GM23338 (cell line): ENCODE measurements at regions not wholly inside any gene's neighbourhood (a gene's known extent, or its start where the extent isn't known, plus 50 kb on each side); places are given as distances from the start of the nearest gene placed in this dataset.

Experiments
- ATAC-seq: fragments of 200-7000 bp; cut with Tn5 transposase; 3 replicates; pipeline ENCODE4 v1.9.1; 2020
- DNase-seq: peaks from one replicate; pipeline ENCODE4 v3.0.0-alpha.2; 2015; ENCODE audit warnings: low spot score
- H2AFZ ChIP-seq: fragments of 200-600 bp; sonication (generic); 2 replicates; pipeline ENCODE4 v1.8.0; 2016; ENCODE audit warnings: antibody characterized with exemption, mild to moderate bottlenecking, moderate library complexity
- H3F3A ChIP-seq: fragments of 200-600 bp; sonication (generic); replicated peaks from 2 replicates; pipeline ENCODE4 v1.8.0; 2017; ENCODE audit warnings: antibody characterized with exemption, mixed run types, low read depth
- H3K27ac ChIP-seq: fragments of 200-600 bp; sonication (generic); 2 replicates; pipeline ENCODE4 v1.6.1; 2016; ENCODE audit warnings: low read depth
- H3K27me3 ChIP-seq: fragments of 200-600 bp; sonication (generic); 2 replicates; pipeline ENCODE4 v1.8.0; 2016; ENCODE audit warnings: mild to moderate bottlenecking, mixed run types, moderate library complexity; ENCODE audit not compliant: insufficient read depth
- H3K36me3 ChIP-seq: fragments of 200-600 bp; sonication (generic); 2 replicates; pipeline ENCODE4 v1.8.0; 2016; ENCODE audit warnings: mild to moderate bottlenecking; ENCODE audit not compliant: insufficient read depth
- H3K4me1 ChIP-seq: fragments of 200-600 bp; sonication (generic); 2 replicates; pipeline ENCODE4 v1.8.0; 2016; ENCODE audit warnings: mild to moderate bottlenecking, moderate library complexity; ENCODE audit not compliant: insufficient read depth
- H3K4me2 ChIP-seq: fragments of 200-600 bp; sonication (generic); 2 replicates; pipeline ENCODE4 v1.7.1; 2017; ENCODE audit warnings: mixed run types
- H3K4me3 ChIP-seq: fragments of 200-600 bp; sonication (generic); 2 replicates; pipeline ENCODE4 v1.6.1; 2016; ENCODE audit warnings: mixed run types
- H3K79me2 ChIP-seq: fragments of 200-600 bp; sonication (generic); replicated peaks from 2 replicates; pipeline ENCODE4 v1.8.0; 2017; ENCODE audit warnings: mild to moderate bottlenecking; ENCODE audit not compliant: insufficient read depth
- H3K9me2 ChIP-seq: fragments of 200-600 bp; sonication (generic); 2 replicates; pipeline ENCODE4 v1.8.0; 2017; ENCODE audit not compliant: insufficient read depth
- H4K20me1 ChIP-seq: fragments of 200-600 bp; sonication (generic); replicated peaks from 2 replicates; pipeline ENCODE4 v1.8.0; 2017; ENCODE audit warnings: mild to moderate bottlenecking; ENCODE audit not compliant: insufficient read depth
- H3K27ac Mint-ChIP-seq: 2 replicates; pipeline ENCODE4 v1.8.0; 2020; ENCODE audit warnings: inconsistent platforms, mild to moderate bottlenecking, moderate library complexity, mixed read lengths
- H3K27me3 Mint-ChIP-seq: 3 replicates; pipeline ENCODE4 v1.8.0; 2022; ENCODE audit warnings: low read depth, mild to moderate bottlenecking, moderate library complexity, mixed read lengths, inconsistent platforms; ENCODE audit not compliant: insufficient read depth, poor library complexity
- H3K36me3 Mint-ChIP-seq: 3 replicates; pipeline ENCODE4 v1.8.0; 2021; ENCODE audit warnings: low read depth, mild to moderate bottlenecking, inconsistent platforms, moderate library complexity, mixed read lengths
- H3K4me1 Mint-ChIP-seq: 3 replicates; pipeline ENCODE4 v1.8.0; 2020; ENCODE audit warnings: mild to moderate bottlenecking, inconsistent platforms, mixed read lengths
- H3K4me3 Mint-ChIP-seq: 3 replicates; pipeline ENCODE4 v1.8.0; 2021; ENCODE audit warnings: moderate library complexity, mild to moderate bottlenecking, inconsistent platforms, mixed read lengths
- H3K9me3 Mint-ChIP-seq: 3 replicates; pipeline ENCODE4 v1.8.0; 2020; ENCODE audit warnings: moderate library complexity, mild to moderate bottlenecking, inconsistent platforms, mixed read lengths
- JUNB ChIP-seq: IDR thresholded peaks from one replicate; pipeline ENCODE4 v1.6.1; 2016; ENCODE audit warnings: antibody characterized with exemption; ENCODE audit not compliant: unreplicated experiment
- ZNF462 ChIP-seq: fragments of 250-450 bp; sonication (Bioruptor Pico); IDR thresholded peaks from 2 replicates; pipeline ENCODE4 v1.5.0; 2020; ENCODE audit warnings: mild to moderate bottlenecking, moderate library complexity
- TF ChIP-seq, protein P1 (sequence below): IDR thresholded peaks from one replicate; pipeline ENCODE4 v1.6.1; 2018; ENCODE audit warnings: antibody characterized with exemption; ENCODE audit not compliant: unreplicated experiment

GRCh38 chr10:36721871-36722270, 403.5 kb upstream of the ANKRD30A start:
- DNase-seq (no peak), ATAC-seq (no peak)
- no peaks in the 10 kb centered on the region for H3K36me3 ChIP-seq
- H4K20me1 ChIP-seq: no peaks in the 10 kb centered on the region
- H3K79me2 ChIP-seq: no peaks in the 10 kb centered on the region
- H3K4me3 ChIP-seq: no peak overlapping the region
- TF ChIP-seq JUNB (no peak), ZNF462 (CRISPR knock-in tag) (no peak)
- TF ChIP-seq, protein P1, sequence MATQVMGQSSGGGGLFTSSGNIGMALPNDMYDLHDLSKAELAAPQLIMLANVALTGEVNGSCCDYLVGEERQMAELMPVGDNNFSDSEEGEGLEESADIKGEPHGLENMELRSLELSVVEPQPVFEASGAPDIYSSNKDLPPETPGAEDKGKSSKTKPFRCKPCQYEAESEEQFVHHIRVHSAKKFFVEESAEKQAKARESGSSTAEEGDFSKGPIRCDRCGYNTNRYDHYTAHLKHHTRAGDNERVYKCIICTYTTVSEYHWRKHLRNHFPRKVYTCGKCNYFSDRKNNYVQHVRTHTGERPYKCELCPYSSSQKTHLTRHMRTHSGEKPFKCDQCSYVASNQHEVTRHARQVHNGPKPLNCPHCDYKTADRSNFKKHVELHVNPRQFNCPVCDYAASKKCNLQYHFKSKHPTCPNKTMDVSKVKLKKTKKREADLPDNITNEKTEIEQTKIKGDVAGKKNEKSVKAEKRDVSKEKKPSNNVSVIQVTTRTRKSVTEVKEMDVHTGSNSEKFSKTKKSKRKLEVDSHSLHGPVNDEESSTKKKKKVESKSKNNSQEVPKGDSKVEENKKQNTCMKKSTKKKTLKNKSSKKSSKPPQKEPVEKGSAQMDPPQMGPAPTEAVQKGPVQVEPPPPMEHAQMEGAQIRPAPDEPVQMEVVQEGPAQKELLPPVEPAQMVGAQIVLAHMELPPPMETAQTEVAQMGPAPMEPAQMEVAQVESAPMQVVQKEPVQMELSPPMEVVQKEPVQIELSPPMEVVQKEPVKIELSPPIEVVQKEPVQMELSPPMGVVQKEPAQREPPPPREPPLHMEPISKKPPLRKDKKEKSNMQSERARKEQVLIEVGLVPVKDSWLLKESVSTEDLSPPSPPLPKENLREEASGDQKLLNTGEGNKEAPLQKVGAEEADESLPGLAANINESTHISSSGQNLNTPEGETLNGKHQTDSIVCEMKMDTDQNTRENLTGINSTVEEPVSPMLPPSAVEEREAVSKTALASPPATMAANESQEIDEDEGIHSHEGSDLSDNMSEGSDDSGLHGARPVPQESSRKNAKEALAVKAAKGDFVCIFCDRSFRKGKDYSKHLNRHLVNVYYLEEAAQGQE: no peak
- peaks cover 9% of the 10 kb centered on the region for H3K4me1 ChIP-seq
- no peak overlapping the region; the same call in 1 of the 2 replicates for H2AFZ ChIP-seq
- H3K27me3 ChIP-seq: no peaks in the 10 kb centered on the region
- H3K9me2 ChIP-seq: no peaks in the 10 kb centered on the region
- Mint-ChIP-seq H3K4me3 (no peak overlapping the region), H3K27me3 (peaks cover 4% of the 10 kb centered on the region), H3K36me3 (no peaks in the 10 kb centered on the region), H3K27ac (no peak overlapping the region), H3K9me3 (no peaks in the 10 kb centered on the region), H3K4me1 (peaks cover 15% of the 10 kb centered on the region)
- H3K27ac ChIP-seq: no peak overlapping the region
- no peak overlapping the region for H3K4me2 ChIP-seq
- H3F3A ChIP-seq: no peaks in the 10 kb centered on the region
